ENCODE measurements at regions not wholly inside any gene's neighbourhood (a gene's known extent, or its start where the extent isn't known, plus 50 kb on each side); places are given as distances from the start of the nearest gene placed in this dataset.

- no peak for DNase-seq (ENCODE audit: low spot score)
Measured at GRCh38 chr13:72164811-72165210, 297.8 kb upstream of the DACH1 start.

GRCh38 chr13:72163678-72164077, 296.7 kb upstream of the DACH1 start:
- no peak for DNase-seq (ENCODE audit: low spot score)

- no peak for DNase-seq (ENCODE audit: low spot score)
Measured at GRCh38 chr13:72160977-72161376, 294.0 kb upstream of the DACH1 start.

- DNase-seq (ENCODE audit: low spot score) = no peak
Measured at GRCh38 chr13:72156760-72157159, 289.8 kb upstream of the DACH1 start.

- DNase-seq (ENCODE audit: low spot score) = no peak
Measured at GRCh38 chr13:72153272-72153671, 286.3 kb upstream of the DACH1 start.

- no peak for DNase-seq (ENCODE audit: low spot score)
Measured at GRCh38 chr13:72151241-72151640, 284.2 kb upstream of the DACH1 start.

- no peak for DNase-seq (ENCODE audit: low spot score)
Measured at GRCh38 chr13:72150502-72150901, 283.5 kb upstream of the DACH1 start.

- no peak for DNase-seq (ENCODE audit: low spot score)
Measured at GRCh38 chr13:72149701-72150100, 282.7 kb upstream of the DACH1 start.

GRCh38 chr13:72146816-72147215, 279.8 kb upstream of the DACH1 start:
- DNase-seq (ENCODE audit: low spot score) = no peak

- no peak for DNase-seq (ENCODE audit: low spot score)
Measured at GRCh38 chr13:72145383-72145782, 278.4 kb upstream of the DACH1 start.

- no peak for DNase-seq (ENCODE audit: low spot score)
Measured at GRCh38 chr13:72144636-72145035, 277.6 kb upstream of the DACH1 start.

GRCh38 chr13:72141855-72142519, 275.0 kb upstream of the DACH1 start:
- no peak for DNase-seq (ENCODE audit: low spot score)

GRCh38 chr13:72139192-72139591, 272.2 kb upstream of the DACH1 start:
- DNase-seq (ENCODE audit: low spot score) = no peak

- no peak for DNase-seq (ENCODE audit: low spot score)
Measured at GRCh38 chr13:72132075-72132474, 265.1 kb upstream of the DACH1 start.

GRCh38 chr13:72129117-72129516, 262.1 kb upstream of the DACH1 start:
- no peak for DNase-seq (ENCODE audit: low spot score)

GRCh38 chr13:72127031-72127430, 260.0 kb upstream of the DACH1 start:
- DNase-seq (ENCODE audit: low spot score) = no peak

GRCh38 chr13:72126424-72126823, 259.4 kb upstream of the DACH1 start:
- no peak for DNase-seq (ENCODE audit: low spot score)

- no peak for DNase-seq (ENCODE audit: low spot score)
Measured at GRCh38 chr13:72125561-72125960, 258.6 kb upstream of the DACH1 start.

GRCh38 chr13:72122661-72123255, 255.8 kb upstream of the DACH1 start:
- DNase-seq (ENCODE audit: low spot score) = no peak

- DNase-seq (ENCODE audit: low spot score) = no peak
Measured at GRCh38 chr13:72121466-72121865, 254.5 kb upstream of the DACH1 start.

GRCh38 chr13:72120632-72121031, 253.6 kb upstream of the DACH1 start:
- no peak for DNase-seq (ENCODE audit: low spot score)

GRCh38 chr13:72113931-72114330, 246.9 kb upstream of the DACH1 start:
- no peak for DNase-seq (ENCODE audit: low spot score)

GRCh38 chr13:72113076-72113475, 246.1 kb upstream of the DACH1 start:
- no peak for DNase-seq (ENCODE audit: low spot score)

- no peak for DNase-seq (ENCODE audit: low spot score)
Measured at GRCh38 chr13:72112216-72112615, 245.2 kb upstream of the DACH1 start.
